Mucosa of rectum (tissue), 2 donors: ENCODE measurements at regions not wholly inside any gene's neighbourhood (a gene's known extent, or its start where the extent isn't known, plus 50 kb on each side); places are given as distances from the start of the nearest gene placed in this dataset.

Source experiments
- H3K27ac ChIP-seq, 2 donors: one replicate each; pipeline ENCODE4 v1.7.0; 2013; ENCODE audit warnings: inconsistent platforms in 2 of 2, low read depth in 2 of 2, low read length in 2 of 2
- H3K27me3 ChIP-seq, 2 donors: one replicate each; pipeline ENCODE4 v1.7.0; 2013; ENCODE audit warnings: low read length in 2 of 2; ENCODE audit not compliant: control insufficient read depth in 2 of 2, insufficient read depth in 2 of 2
- H3K36me3 ChIP-seq, 2 donors: one replicate each; pipeline ENCODE4 v1.7.0; 2013; ENCODE audit warnings: low read length in 2 of 2; ENCODE audit not compliant: control insufficient read depth in 2 of 2, insufficient read depth in 2 of 2
- H3K4me1 ChIP-seq, 2 donors: one replicate each; pipeline ENCODE4 v1.7.0; 2013; ENCODE audit warnings: low read length in 2 of 2, mild to moderate bottlenecking in 1 of 2; ENCODE audit not compliant: control insufficient read depth in 2 of 2, insufficient read depth in 2 of 2
- H3K4me3 ChIP-seq, 2 donors: one replicate each; pipeline ENCODE4 v1.7.0; 2013; ENCODE audit warnings: low read length in 2 of 2
- H3K9ac ChIP-seq, 2 donors: one replicate each; pipeline ENCODE4 v1.7.0; 2013; ENCODE audit warnings: low read length in 2 of 2, low read depth in 1 of 2, mild to moderate bottlenecking in 1 of 2
- H3K9me3 ChIP-seq, 2 donors: one replicate each; pipeline ENCODE4 v1.7.0; 2013; ENCODE audit warnings: low read length in 2 of 2; ENCODE audit not compliant: control insufficient read depth in 2 of 2
- donor health status: healthy.
- donor health status: Normal muscosa, but diverticular disease.

GRCh38 chr17:68782789-68783188, 172.4 kb downstream of the ABCA8 start:
- Histone ChIP-seq H3K9ac (no peak overlapping the region), H3K4me1 (peaks cover 4 to 5% of the 10 kb centered on the region in 2 donors), H3K4me3 (no peak overlapping the region), H3K27me3 (no peaks in the 10 kb centered on the region), H3K9me3 (no peaks in the 10 kb centered on the region), H3K27ac (no peak overlapping the region), H3K36me3 (no peaks in the 10 kb centered on the region)

- Histone ChIP-seq H3K9me3 (no peaks in the 10 kb centered on the region), H3K27ac (no peak overlapping the region), H3K27me3 (no peaks in the 10 kb centered on the region), H3K9ac (no peak overlapping the region), H3K4me3 (no peak overlapping the region), H3K4me1 (peaks cover 6 to 7% of the 10 kb centered on the region in 2 donors), H3K36me3 (no peaks in the 10 kb centered on the region)
These were observed 174.6 kb downstream of the ABCA8 start for GRCh38 chr17:68780596-68780995.

GRCh38 chr17:68778726-68779125, 176.5 kb downstream of the ABCA8 start:
- Histone ChIP-seq H3K27me3 (no peaks in the 10 kb centered on the region), H3K9me3 (no peaks in the 10 kb centered on the region), H3K4me1 (peaks cover 6 to 7% of the 10 kb centered on the region in 2 donors), H3K9ac (no peak overlapping the region), H3K27ac (no peak overlapping the region), H3K4me3 (no peak overlapping the region), H3K36me3 (no peaks in the 10 kb centered on the region)

- Histone ChIP-seq H3K27ac (peak overlapping the region in 1 of 2 donors; percentile 20), H3K4me1 (peaks cover 6 to 7% of the 10 kb centered on the region in 2 donors), H3K9ac (no peak overlapping the region), H3K9me3 (no peaks in the 10 kb centered on the region), H3K4me3 (peak overlapping the region in 1 of 2 donors; percentile 7), H3K36me3 (no peaks in the 10 kb centered on the region), H3K27me3 (no peaks in the 10 kb centered on the region)
These were observed 176.9 kb upstream of the FAM20A start for GRCh38 chr17:68777856-68778694.

GRCh38 chr17:68777243-68777855, 176.2 kb upstream of the FAM20A start:
- Histone ChIP-seq H3K27ac (peak overlapping the region; percentile 20 to 23), H3K27me3 (no peaks in the 10 kb centered on the region), H3K9ac (no peak overlapping the region), H3K4me1 (peaks cover 6 to 7% of the 10 kb centered on the region in 2 donors), H3K9me3 (no peaks in the 10 kb centered on the region), H3K4me3 (no peak overlapping the region), H3K36me3 (no peaks in the 10 kb centered on the region)

- H3K9me3 ChIP-seq, result no peaks in the 10 kb centered on the region
- H3K27ac ChIP-seq, result peak overlapping the region in 1 of 2 donors; percentile 6
- no peak overlapping the region for H3K4me3 ChIP-seq
- H3K4me1 ChIP-seq, result peaks cover 6 to 7% of the 10 kb centered on the region in 2 donors
- no peaks in the 10 kb centered on the region for H3K27me3 ChIP-seq
- H3K9ac ChIP-seq, result no peak overlapping the region
- no peaks in the 10 kb centered on the region for H3K36me3 ChIP-seq
These were observed 175.3 kb upstream of the FAM20A start for GRCh38 chr17:68776451-68776850.

GRCh38 chr17:68775969-68776368, 174.8 kb upstream of the FAM20A start:
- H3K36me3 ChIP-seq, result no peaks in the 10 kb centered on the region
- no peak overlapping the region for H3K27ac ChIP-seq
- no peaks in the 10 kb centered on the region for H3K9me3 ChIP-seq
- no peak overlapping the region for H3K9ac ChIP-seq
- no peaks in the 10 kb centered on the region for H3K27me3 ChIP-seq
- H3K4me1 ChIP-seq, result peaks cover 6 to 7% of the 10 kb centered on the region in 2 donors
- H3K4me3 ChIP-seq, result no peak overlapping the region

GRCh38 chr17:68775318-68775717, 174.2 kb upstream of the FAM20A start:
- H3K4me3 ChIP-seq, result no peak overlapping the region
- peak overlapping the region in 1 of 2 donors; percentile 5 for H3K27ac ChIP-seq
- peaks cover 6 to 7% of the 10 kb centered on the region in 2 donors for H3K4me1 ChIP-seq
- no peaks in the 10 kb centered on the region for H3K36me3 ChIP-seq
- no peaks in the 10 kb centered on the region for H3K9me3 ChIP-seq
- no peaks in the 10 kb centered on the region for H3K27me3 ChIP-seq
- no peak overlapping the region for H3K9ac ChIP-seq

GRCh38 chr17:68771867-68772515, 170.8 kb upstream of the FAM20A start:
- peak overlapping the region in 1 of 2 donors; percentile 0 for H3K9ac ChIP-seq
- H3K9me3 ChIP-seq, result no peaks in the 10 kb centered on the region
- peak overlapping the region; percentile 27 to 42 for H3K27ac ChIP-seq
- H3K36me3 ChIP-seq, result no peaks in the 10 kb centered on the region
- H3K4me1 ChIP-seq, result peaks cover 0 to 2% of the 10 kb centered on the region in 2 donors
- H3K27me3 ChIP-seq, result no peaks in the 10 kb centered on the region
- H3K4me3 ChIP-seq, result no peak overlapping the region

- Histone ChIP-seq H3K9me3 (no peaks in the 10 kb centered on the region), H3K27ac (no peak overlapping the region), H3K9ac (no peak overlapping the region), H3K36me3 (no peaks in the 10 kb centered on the region), H3K4me3 (no peak overlapping the region), H3K4me1 (no peaks in the 10 kb centered on the region), H3K27me3 (no peaks in the 10 kb centered on the region)
These were observed 167.6 kb upstream of the FAM20A start for GRCh38 chr17:68768804-68769203.
